Fibroblast of skin of back (primary cell): ENCODE measurements at regions not wholly inside any gene's neighbourhood (a gene's known extent, or its start where the extent isn't known, plus 50 kb on each side); places are given as distances from the start of the nearest gene placed in this dataset.
"Not testable (repeated sequence)": the region's sequence is repeated elsewhere in the genome, so short reads cannot be mapped to it uniquely, and the experiment has no call there.

ENCODE experiments used
- DNase-seq: peaks from one replicate; pipeline ENCODE4 v3.0.0-alpha.2; 2013

DNA sequence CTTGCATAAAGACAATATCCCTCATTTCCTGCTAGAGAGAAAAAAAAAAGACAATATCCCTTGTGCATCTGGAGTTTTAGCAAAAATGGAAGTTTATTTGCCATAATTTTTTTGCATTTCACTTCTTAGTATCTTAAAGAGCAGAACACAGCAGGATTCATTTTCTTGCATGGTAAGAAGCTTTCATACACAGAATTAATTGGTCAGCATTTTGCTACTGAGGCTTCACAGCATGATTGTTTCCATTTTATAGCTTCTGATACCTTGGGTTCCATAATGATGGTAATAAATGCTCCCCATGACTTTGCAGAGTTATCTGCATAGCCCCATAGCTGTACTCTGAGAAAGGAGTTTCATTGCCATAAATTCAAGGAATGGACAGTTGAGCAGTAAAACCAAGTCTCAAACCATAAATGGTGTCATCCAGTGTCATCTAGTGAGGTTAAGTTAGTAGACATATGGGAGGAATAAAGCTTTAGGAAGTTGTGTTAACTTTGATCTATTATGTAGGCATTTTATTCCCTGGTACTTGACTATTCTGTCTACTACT, 88.8 kb upstream of the PLD5 start:
- no peak for DNase-seq

DNA sequence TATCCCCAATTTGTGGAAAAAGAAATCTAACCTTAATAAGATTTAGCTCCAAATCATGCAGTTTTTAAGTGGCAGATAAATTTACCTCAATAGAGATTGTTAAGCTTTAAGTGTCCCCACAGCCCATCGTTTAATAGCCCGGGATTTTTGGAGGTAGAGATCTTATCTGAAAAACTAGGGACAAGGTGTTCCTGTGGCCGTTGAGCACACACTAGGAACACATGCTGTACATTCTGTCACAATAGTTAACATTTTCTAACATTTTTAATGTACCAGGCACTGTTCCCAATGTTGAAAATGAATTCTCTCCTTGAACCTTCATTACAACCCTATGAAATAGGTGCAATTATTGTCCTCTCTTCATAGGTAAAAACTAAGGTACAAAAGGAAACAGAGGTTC, 85.7 kb upstream of the PLD5 start:
- DNase-seq: no peak

DNA sequence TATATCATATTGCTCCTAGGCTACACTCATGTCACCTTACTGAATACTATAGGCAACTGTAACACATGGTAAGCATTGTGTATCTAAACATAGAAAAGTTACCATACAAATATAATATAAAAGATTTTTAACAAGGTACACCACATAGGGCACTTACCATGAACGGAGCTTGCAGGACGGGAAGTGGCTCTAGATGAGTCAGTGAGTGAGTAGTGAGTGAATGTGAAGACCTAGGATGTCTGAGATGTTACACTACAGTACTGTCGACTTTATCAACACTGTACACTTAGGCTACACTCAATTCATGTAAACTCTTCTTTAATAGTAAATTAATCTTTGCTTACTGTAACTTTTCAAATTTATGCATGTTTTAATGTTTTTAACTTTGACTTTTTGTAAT, 81.0 kb upstream of the PLD5 start:
- no peak for DNase-seq

DNA sequence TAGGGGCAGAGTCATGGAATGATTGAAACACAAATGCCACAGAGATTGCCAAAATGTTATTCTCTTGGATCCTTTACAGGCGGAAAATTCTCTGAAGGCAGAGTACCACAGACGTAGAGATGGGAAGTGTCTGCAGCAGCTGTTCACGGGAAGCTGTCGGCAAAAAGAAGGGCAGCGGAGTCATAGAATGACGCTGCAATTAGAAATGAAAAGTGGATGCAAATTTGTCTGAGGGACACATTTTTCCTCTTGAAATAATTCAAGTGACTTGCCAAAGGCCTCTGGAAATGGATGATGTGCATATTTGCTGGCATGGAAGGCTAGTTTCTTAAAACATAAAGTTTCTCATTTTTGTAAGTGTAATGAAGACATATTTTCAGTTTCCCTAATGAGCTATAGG, 77.5 kb upstream of the PLD5 start:
- DNase-seq: no peak

DNA sequence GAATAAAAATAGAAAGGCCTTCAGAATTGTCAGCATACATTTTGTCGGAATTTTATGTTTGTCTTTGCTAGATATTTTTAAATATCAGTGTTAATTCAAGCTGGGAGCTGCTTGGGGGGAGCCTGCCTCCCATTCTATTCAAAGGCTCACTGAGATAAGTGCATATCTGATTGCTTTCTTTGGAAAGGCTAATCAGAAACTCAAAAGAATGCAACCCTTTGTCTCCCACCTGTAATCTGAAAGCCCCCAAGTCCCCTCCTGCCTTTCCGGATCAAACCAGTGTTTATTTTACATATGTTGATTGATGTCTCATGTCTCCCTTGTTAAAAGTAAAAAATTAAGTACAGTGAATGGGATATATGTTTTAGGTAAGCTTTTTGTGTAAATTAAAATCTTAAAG, 69.3 kb upstream of the PLD5 start:
- not testable (repeated sequence) for DNase-seq

DNA sequence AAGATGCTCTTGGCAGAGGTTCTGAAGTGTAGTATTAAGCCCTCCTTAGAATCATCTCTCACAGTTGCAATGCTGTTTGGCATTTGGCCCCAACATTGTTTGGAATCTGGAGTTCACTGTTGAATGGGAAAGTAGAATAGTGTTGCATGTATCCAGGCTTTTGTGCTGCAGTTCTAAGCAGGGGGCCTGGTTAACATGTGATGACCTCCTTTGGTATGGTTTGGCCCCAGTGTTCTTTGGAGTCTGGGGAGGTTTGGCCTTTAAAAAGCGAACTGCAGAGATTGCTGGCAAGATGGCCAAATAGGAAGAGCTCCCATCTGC, 61.8 kb upstream of the PLD5 start:
- no peak for DNase-seq

DNA sequence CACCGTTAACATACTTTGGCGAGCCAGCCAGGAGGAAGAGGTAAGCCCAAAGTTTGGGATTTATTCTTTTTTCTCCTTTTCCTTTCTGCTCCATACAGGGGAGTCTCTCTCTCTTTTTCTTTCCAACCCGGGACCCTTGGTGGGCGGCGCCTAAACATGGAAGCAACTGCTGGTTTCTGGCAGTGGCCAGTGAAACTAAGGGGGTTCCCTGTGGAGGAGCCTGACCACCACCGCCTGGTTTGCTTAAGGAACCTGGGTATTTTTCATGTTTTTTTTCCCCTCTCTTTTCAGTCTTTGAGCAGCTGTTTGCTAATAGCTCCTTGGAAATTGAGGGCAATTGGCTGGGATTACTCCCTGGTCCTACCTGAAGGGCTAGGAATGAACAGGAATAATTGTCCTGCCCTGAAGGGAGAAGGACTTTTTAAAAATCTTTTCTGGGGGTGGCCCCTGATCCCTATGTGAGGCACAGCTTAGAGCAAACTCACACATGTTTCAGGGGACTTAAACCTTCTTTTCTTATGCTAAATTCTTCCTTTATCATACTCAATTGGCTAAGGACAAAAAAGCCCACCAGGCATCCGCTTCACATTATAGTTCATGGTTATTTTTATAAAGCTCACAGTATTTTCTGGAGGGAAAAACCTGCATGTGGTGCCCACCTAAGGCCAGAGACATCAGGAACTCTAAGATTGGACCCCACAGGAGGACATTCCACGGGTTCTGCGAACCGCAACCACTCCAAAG, 61.3 kb upstream of the PLD5 start:
- DNase-seq: no peak

DNA sequence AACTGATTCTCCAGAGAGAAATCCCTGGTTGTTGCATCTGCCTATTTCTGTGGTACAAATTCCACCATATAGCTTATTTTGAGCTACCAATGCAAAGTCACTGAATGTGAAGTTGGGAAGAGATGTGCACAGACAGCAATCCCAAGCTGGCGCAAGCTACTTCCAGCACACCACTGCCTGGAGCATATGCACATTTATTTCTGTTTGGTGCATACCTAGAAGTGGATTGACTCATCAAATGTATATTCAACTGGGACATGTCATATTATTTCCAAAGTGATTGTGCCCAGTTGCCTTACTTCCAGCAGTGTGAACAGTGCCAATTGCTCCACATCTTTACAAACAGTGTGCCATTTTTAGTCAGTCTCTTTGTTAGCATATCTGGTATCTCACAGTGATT, 58.2 kb upstream of the PLD5 start:
- no peak for DNase-seq

DNA sequence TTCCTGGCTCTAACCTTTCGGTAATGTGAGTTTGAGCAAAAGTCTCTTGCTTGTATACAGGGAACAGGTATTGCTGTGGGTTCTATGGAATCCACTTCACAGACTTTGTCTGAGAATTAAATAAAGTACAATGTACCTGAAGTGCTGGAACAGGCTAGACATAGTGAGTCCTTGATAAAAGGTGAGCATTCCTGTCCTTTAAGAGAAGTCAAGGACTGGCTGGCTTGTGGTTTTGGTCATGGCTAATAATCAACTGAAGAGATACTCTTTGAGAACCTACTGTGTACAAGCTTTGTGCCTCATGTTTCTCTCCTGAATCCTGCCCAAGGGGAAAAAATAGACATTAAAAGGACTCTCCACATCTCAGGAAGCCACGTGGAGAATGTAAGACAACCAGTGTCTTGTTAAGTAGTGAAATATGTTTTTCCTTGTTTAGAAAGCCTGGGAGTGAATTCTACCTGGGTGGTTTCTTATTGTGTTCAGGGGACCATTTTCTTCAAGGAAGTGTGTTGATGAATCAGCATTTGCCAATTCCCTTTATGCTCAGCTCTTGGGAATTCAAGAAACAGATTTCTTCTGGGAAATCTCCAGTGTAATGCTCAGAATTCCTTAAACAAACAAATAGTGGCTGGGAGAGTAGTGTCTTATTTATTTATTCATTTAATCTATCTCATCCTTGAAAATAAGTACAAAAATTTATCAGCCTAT, 55.2 kb upstream of the PLD5 start:
- no peak for DNase-seq
